Stimulated activated effector memory CD8-positive, alpha-beta T cell treated with anti-CD3 and anti-CD28 coated beads, Interleukin-12 subunit alpha, Interleukin-12 subunit beta, amount 100 ng/mL, for 72 hours (primary cell): ENCODE measurements at regions not wholly inside any gene's neighbourhood (a gene's known extent, or its start where the extent isn't known, plus 50 kb on each side); places are given as distances from the start of the nearest gene placed in this dataset.

ENCODE experiments used
- ATAC-seq: fragments of 150-1000 bp; cut with Tn5 transposase; 2 replicates; pipeline ENCODE4 v1.10.0; 2021
- DNase-seq, 2 donors: peaks; one replicate each; pipeline ENCODE4 v3.0.0; 2021 to 2022; ENCODE audit warnings: low spot score in 2 of 2
- H3K27ac Mint-ChIP-seq: one replicate; pipeline ENCODE4 v1.8.0; 2022; ENCODE audit warnings: mild to moderate bottlenecking, mixed read lengths
- H3K36me3 Mint-ChIP-seq: one replicate; pipeline ENCODE4 v1.8.0; 2022; ENCODE audit warnings: mild to moderate bottlenecking, mixed read lengths
- H3K4me1 Mint-ChIP-seq: one replicate; pipeline ENCODE4 v1.8.0; 2022; ENCODE audit warnings: mixed read lengths
- H3K4me3 Mint-ChIP-seq: one replicate; pipeline ENCODE4 v1.8.0; 2022; ENCODE audit warnings: mild to moderate bottlenecking, mixed read lengths
- H3K9me3 Mint-ChIP-seq: one replicate; pipeline ENCODE4 v1.8.0; 2022; ENCODE audit warnings: mixed read lengths

GRCh38 chr6:15989397-15989796 lies 139.5 kb upstream of the MYLIP start:
- DNase-seq (no peak), ATAC-seq (peak; percentile 62)
- Mint-ChIP-seq H3K4me1 (peaks cover 11% of the 10 kb centered on the region), H3K4me3 (no peak overlapping the region), H3K36me3 (no peaks in the 10 kb centered on the region), H3K27ac (no peak overlapping the region), H3K9me3 (no peaks in the 10 kb centered on the region)

GRCh38 chr6:15987569-15987968 lies 141.3 kb upstream of the MYLIP start:
- no peak for DNase-seq
- Mint-ChIP-seq H3K9me3 (no peaks in the 10 kb centered on the region), H3K27ac (no peak overlapping the region), H3K4me3 (no peak overlapping the region), H3K4me1 (peaks cover 10% of the 10 kb centered on the region), H3K36me3 (no peaks in the 10 kb centered on the region)
- ATAC-seq = no peak

- peaks cover 10% of the 10 kb centered on the region for H3K4me1 Mint-ChIP-seq
- H3K4me3 Mint-ChIP-seq = no peak overlapping the region
- H3K36me3 Mint-ChIP-seq = no peaks in the 10 kb centered on the region
- H3K27ac Mint-ChIP-seq = no peak overlapping the region
- no peaks in the 10 kb centered on the region for H3K9me3 Mint-ChIP-seq
- no peak for ATAC-seq
- no peak for DNase-seq
Measured at GRCh38 chr6:15986027-15986629, 142.8 kb upstream of the MYLIP start.

GRCh38 chr6:15985379-15985959 lies 143.4 kb upstream of the MYLIP start:
- H3K4me1 Mint-ChIP-seq = peaks cover 10% of the 10 kb centered on the region
- no peak for ATAC-seq
- no peak overlapping the region for H3K4me3 Mint-ChIP-seq
- no peak overlapping the region for H3K27ac Mint-ChIP-seq
- no peaks in the 10 kb centered on the region for H3K9me3 Mint-ChIP-seq
- no peak for DNase-seq
- no peaks in the 10 kb centered on the region for H3K36me3 Mint-ChIP-seq

- DNase-seq (no peak), ATAC-seq (no peak)
- Mint-ChIP-seq H3K9me3 (no peaks in the 10 kb centered on the region), H3K36me3 (no peaks in the 10 kb centered on the region), H3K27ac (no peak overlapping the region), H3K4me1 (no peaks in the 10 kb centered on the region), H3K4me3 (no peak overlapping the region)
Measured at GRCh38 chr6:15981956-15982355, 146.9 kb upstream of the MYLIP start.

GRCh38 chr6:15980801-15981200 lies 148.1 kb upstream of the MYLIP start:
- Mint-ChIP-seq H3K4me1 (no peaks in the 10 kb centered on the region), H3K9me3 (no peaks in the 10 kb centered on the region)

GRCh38 chr6:15978426-15978825 lies 150.5 kb upstream of the MYLIP start:
- Mint-ChIP-seq H3K36me3 (no peaks in the 10 kb centered on the region), H3K9me3 (peaks cover 6% of the 10 kb centered on the region), H3K27ac (no peak overlapping the region), H3K4me1 (no peaks in the 10 kb centered on the region), H3K4me3 (no peak overlapping the region)
- DNase-seq = no peak
- no peak for ATAC-seq

More at GRCh38 chr6:15980801-15981200, 148.1 kb upstream of the MYLIP start:
- Mint-ChIP-seq H3K36me3 (no peaks in the 10 kb centered on the region), H3K4me3 (no peak overlapping the region), H3K27ac (no peak overlapping the region)
- DNase-seq (no peak), ATAC-seq (no peak)

GRCh38 chr6:15977050-15977449 lies 151.8 kb upstream of the MYLIP start:
- ATAC-seq (no peak), DNase-seq (no peak)
- H3K9me3 Mint-ChIP-seq = peaks cover 6% of the 10 kb centered on the region
- no peaks in the 10 kb centered on the region for H3K4me1 Mint-ChIP-seq
- no peaks in the 10 kb centered on the region for H3K36me3 Mint-ChIP-seq
- H3K27ac Mint-ChIP-seq = no peak overlapping the region
- H3K4me3 Mint-ChIP-seq = no peak overlapping the region

GRCh38 chr6:15974817-15975216 lies 154.1 kb upstream of the MYLIP start:
- DNase-seq (no peak), ATAC-seq (no peak)
- Mint-ChIP-seq H3K4me1 (no peaks in the 10 kb centered on the region), H3K4me3 (no peak overlapping the region), H3K27ac (no peak overlapping the region), H3K36me3 (no peaks in the 10 kb centered on the region), H3K9me3 (peaks cover 6% of the 10 kb centered on the region)

- DNase-seq (no peak), ATAC-seq (no peak)
- H3K36me3 Mint-ChIP-seq = no peaks in the 10 kb centered on the region
- H3K9me3 Mint-ChIP-seq = peaks cover 6% of the 10 kb centered on the region
- no peak overlapping the region for H3K4me3 Mint-ChIP-seq
- H3K27ac Mint-ChIP-seq = no peak overlapping the region
- H3K4me1 Mint-ChIP-seq = no peaks in the 10 kb centered on the region
Measured at GRCh38 chr6:15970517-15970916, 158.4 kb upstream of the MYLIP start.

- Mint-ChIP-seq H3K4me1 (no peaks in the 10 kb centered on the region), H3K36me3 (no peaks in the 10 kb centered on the region), H3K4me3 (no peak overlapping the region), H3K9me3 (peaks cover 6% of the 10 kb centered on the region), H3K27ac (no peak overlapping the region)
- DNase-seq (no peak), ATAC-seq (no peak)
Measured at GRCh38 chr6:15969236-15969778, 159.6 kb upstream of the MYLIP start.

GRCh38 chr6:15968519-15968918 lies 160.4 kb upstream of the MYLIP start:
- DNase-seq = no peak
- Mint-ChIP-seq H3K36me3 (no peaks in the 10 kb centered on the region), H3K27ac (no peak overlapping the region), H3K9me3 (no peaks in the 10 kb centered on the region), H3K4me3 (no peak overlapping the region), H3K4me1 (no peaks in the 10 kb centered on the region)
- no peak for ATAC-seq

GRCh38 chr6:15966000-15966520 lies 162.8 kb upstream of the MYLIP start:
- Mint-ChIP-seq H3K36me3 (no peaks in the 10 kb centered on the region), H3K9me3 (no peaks in the 10 kb centered on the region), H3K27ac (no peak overlapping the region), H3K4me1 (peaks cover 15% of the 10 kb centered on the region), H3K4me3 (no peak overlapping the region)
- DNase-seq (no peak), ATAC-seq (no peak)

GRCh38 chr6:15962449-15962764 lies 166.5 kb upstream of the MYLIP start:
- peak; percentile 91 for ATAC-seq

GRCh38 chr6:15961635-15962448 lies 167.0 kb upstream of the MYLIP start:
- Mint-ChIP-seq H3K4me3 (peak overlapping the region; percentile 8), H3K9me3 (no peaks in the 10 kb centered on the region), H3K27ac (peak overlapping the region; percentile 46), H3K4me1 (peaks cover 21% of the 10 kb centered on the region), H3K36me3 (no peaks in the 10 kb centered on the region)
- ATAC-seq (peak; percentile 69), DNase-seq (peak in 1 of 2 donors; percentile 52)

More at GRCh38 chr6:15962449-15962764, 166.5 kb upstream of the MYLIP start:
- peaks cover 17% of the 10 kb centered on the region for H3K4me1 Mint-ChIP-seq
- H3K27ac Mint-ChIP-seq = peak overlapping the region; percentile 46
- H3K9me3 Mint-ChIP-seq = no peaks in the 10 kb centered on the region
- peak in 1 of 2 donors; percentile 60 for DNase-seq
- peak overlapping the region; percentile 8 for H3K4me3 Mint-ChIP-seq
- no peaks in the 10 kb centered on the region for H3K36me3 Mint-ChIP-seq
